PFSK-1 (cell line): ENCODE measurements at regions not wholly inside any gene's neighbourhood (a gene's known extent, or its start where the extent isn't known, plus 50 kb on each side); places are given as distances from the start of the nearest gene placed in this dataset.

ENCODE experiments used
- POLR2AphosphoS5 ChIP-seq: IDR thresholded peaks from 2 replicates; pipeline ENCODE4 v1.6.1; 2012; ENCODE audit warnings: low read depth, mild to moderate bottlenecking, control low read depth, low read length, moderate library complexity
- REST ChIP-seq, 2 experiments: IDR thresholded peaks; 2 replicates each; pipeline versions ENCODE4 v1.6.1 to v1.8.0; 2011 to 2012; ENCODE audit warnings: low read depth in 2 of 2, low read length in 2 of 2, control low read depth in 1 of 2, inconsistent platforms in 1 of 2, mild to moderate bottlenecking in 1 of 2, moderate library complexity in 1 of 2; ENCODE audit not compliant: insufficient read depth in 1 of 2
- SIN3A ChIP-seq: IDR thresholded peaks from 2 replicates; pipeline ENCODE4 v1.6.1; 2012; ENCODE audit warnings: mild to moderate bottlenecking, low read length, moderate library complexity, borderline replicate concordance; ENCODE audit not compliant: insufficient read depth

GRCh38 chr5:174610968-174611367 lies 113.4 kb upstream of the MSX2 start:
- TF ChIP-seq POLR2AphosphoS5 (no peak), SIN3A (no peak), REST (IDR thresholded peaks at IDR 0.05; ENCODE audit: insufficient read depth in 1 of 2, low read depth in 2 of 2, low read length in 2 of 2) (no peak)
